Thyroid gland (tissue), 4 donors: ENCODE measurements at regions not wholly inside any gene's neighbourhood (a gene's known extent, or its start where the extent isn't known, plus 50 kb on each side); places are given as distances from the start of the nearest gene placed in this dataset.

Experiments
- DNase-seq, 2 donors: peaks; one replicate each; pipeline ENCODE4 v3.0.0-alpha.2; 2019
- H3K27ac ChIP-seq, 3 donors: fragments of 200-600 bp; sonication (generic); 1 replicate in 2 of 3; 2 replicates in 1 of 3; pipeline ENCODE4 v1.5.1; 2016 to 2019; ENCODE audit warnings: mild to moderate bottlenecking in 1 of 3, moderate library complexity in 1 of 3
- H3K27me3 ChIP-seq: fragments of 200-600 bp; sonication (generic); one replicate; pipeline ENCODE4 v1.5.1; 2019
- H3K36me3 ChIP-seq, 2 donors: fragments of 200-600 bp; sonication (generic); one replicate each; pipeline ENCODE4 v1.5.1; 2016 to 2019
- H3K4me1 ChIP-seq, 2 donors: fragments of 200-600 bp; sonication (generic); one replicate each; pipeline ENCODE4 v1.5.1; 2017 to 2019
- H3K4me3 ChIP-seq, 3 donors: fragments of 200-600 bp; sonication (generic); replicated peaks in 1 of 3; 1 replicate in 2 of 3; 2 replicates in 1 of 3; pipeline ENCODE4 v1.5.1; 2016; ENCODE audit warnings: mild to moderate bottlenecking in 1 of 3
- H3K9me3 ChIP-seq: fragments of 200-600 bp; sonication (generic); one replicate; pipeline ENCODE4 v1.5.1; 2017
- POLR2A ChIP-seq, 2 donors: fragments of 450-650 bp; IDR thresholded peaks; one replicate each; pipeline ENCODE4 v1.6.1; 2017; ENCODE audit warnings: antibody characterized with exemption in 2 of 2, mild to moderate bottlenecking in 2 of 2, moderate library complexity in 1 of 2
- WGBS, 2 donors: methylation state at CpG; one replicate each; pipeline ENCODE4 v1.1.5; 2017; 5-methylcytosine and 5-hydroxymethylcytosine counted together
- intact Hi-C: fragments of 100-400 bp; cut with DNase I; formaldehyde crosslinking; loops from one replicate; pipeline ENCODE4 v1.15.1; 2023
- TF ChIP-seq, protein P1 (sequence below), 6 experiments: fragments of 200-600 bp in 3 of 6; fragments of 450-650 bp in 3 of 6; sonication (generic) in 3 of 6; IDR thresholded peaks; one replicate each; pipeline ENCODE4 v1.5.1; 2016 to 2019; ENCODE audit warnings: antibody characterized with exemption in 6 of 6, mild to moderate bottlenecking in 2 of 6, inconsistent platforms in 1 of 6, moderate library complexity in 1 of 6

DNA sequence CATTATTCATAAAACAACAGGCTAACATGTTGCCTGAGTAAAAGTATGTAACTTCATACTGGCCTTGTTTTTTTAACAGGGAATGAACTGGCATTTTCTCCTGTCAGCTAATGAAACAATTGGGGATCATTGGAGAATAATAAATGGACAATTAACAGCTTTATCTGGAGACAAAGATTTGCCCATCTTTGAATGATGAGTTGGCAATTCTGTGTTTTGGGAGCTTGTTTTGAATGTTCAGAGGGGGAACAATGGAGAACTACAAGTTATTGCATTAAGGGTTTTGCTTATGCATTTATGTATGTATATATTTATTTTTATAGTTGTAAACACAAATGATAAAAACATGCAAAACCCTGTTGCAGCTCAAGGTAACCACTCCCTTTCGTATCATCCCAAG, 150.3 kb downstream of the CBLN4 start:
- Histone ChIP-seq H3K4me3 (no peak overlapping the region), H3K27ac (no peak overlapping the region), H3K9me3 (no peaks in the 10 kb centered on the region), H3K27me3 (no peaks in the 10 kb centered on the region), H3K4me1 (no peaks in the 10 kb centered on the region), H3K36me3 (no peaks in the 10 kb centered on the region)
- DNase-seq, result no peak
- no peak for TF ChIP-seq POLR2A (IDR thresholded peaks at IDR 0.05)
- TF ChIP-seq, protein P1, sequence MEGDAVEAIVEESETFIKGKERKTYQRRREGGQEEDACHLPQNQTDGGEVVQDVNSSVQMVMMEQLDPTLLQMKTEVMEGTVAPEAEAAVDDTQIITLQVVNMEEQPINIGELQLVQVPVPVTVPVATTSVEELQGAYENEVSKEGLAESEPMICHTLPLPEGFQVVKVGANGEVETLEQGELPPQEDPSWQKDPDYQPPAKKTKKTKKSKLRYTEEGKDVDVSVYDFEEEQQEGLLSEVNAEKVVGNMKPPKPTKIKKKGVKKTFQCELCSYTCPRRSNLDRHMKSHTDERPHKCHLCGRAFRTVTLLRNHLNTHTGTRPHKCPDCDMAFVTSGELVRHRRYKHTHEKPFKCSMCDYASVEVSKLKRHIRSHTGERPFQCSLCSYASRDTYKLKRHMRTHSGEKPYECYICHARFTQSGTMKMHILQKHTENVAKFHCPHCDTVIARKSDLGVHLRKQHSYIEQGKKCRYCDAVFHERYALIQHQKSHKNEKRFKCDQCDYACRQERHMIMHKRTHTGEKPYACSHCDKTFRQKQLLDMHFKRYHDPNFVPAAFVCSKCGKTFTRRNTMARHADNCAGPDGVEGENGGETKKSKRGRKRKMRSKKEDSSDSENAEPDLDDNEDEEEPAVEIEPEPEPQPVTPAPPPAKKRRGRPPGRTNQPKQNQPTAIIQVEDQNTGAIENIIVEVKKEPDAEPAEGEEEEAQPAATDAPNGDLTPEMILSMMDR (IDR thresholded peaks at IDR 0.05), result no peak
- 94 to 96% methylated on average over 1 of the region's 1 CpG for WGBS, 2 donors
- intact Hi-C loops, result no loop called here

DNA sequence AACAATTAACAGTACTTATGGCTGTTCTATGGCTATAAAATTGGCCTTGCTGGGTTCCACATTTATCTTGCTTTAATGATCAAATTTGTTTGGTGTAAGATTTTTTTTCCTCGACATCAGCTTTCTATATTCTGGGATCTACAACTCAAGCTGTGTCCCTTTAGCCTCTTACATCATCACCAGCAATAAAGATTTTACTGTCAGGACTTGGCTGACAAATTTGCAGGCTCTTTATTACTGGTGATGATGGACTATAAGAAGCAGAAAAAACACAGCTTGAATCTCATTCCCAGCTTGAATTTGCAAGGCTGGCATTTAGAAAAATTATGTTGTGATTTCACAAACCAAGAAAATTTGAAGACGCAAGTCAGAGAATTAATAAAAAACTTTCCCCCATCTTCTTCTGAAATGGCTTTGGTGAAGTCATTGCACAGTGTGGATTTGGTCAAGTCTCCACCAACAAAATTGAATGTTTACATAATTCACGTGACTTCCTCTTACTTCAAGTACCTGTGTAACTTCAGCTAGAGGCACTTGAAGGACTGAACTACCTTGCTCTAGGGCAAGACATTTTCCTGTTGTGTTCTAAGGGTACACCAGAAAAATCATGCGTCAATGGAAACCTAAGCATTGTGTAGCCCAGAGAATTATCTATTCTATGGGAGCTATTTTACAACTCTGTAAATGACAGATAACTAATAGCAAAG, 175.0 kb downstream of the CBLN4 start:
- WGBS, 2 donors, result 53% methylated on average over 4 of the region's 4 CpGs
- H3K4me3 ChIP-seq, result no peak overlapping the region
- no peaks in the 10 kb centered on the region for H3K27me3 ChIP-seq
- H3K27ac ChIP-seq, result no peak overlapping the region
- no peaks in the 10 kb centered on the region for H3K36me3 ChIP-seq
- intact Hi-C loops, result no loop called here
- DNase-seq, result no peak
- H3K4me1 ChIP-seq, result no peaks in the 10 kb centered on the region
- TF ChIP-seq POLR2A (IDR thresholded peaks at IDR 0.05), result no peak
- TF ChIP-seq, protein P1 (IDR thresholded peaks at IDR 0.05), result no peak
- H3K9me3 ChIP-seq, result no peaks in the 10 kb centered on the region

DNA sequence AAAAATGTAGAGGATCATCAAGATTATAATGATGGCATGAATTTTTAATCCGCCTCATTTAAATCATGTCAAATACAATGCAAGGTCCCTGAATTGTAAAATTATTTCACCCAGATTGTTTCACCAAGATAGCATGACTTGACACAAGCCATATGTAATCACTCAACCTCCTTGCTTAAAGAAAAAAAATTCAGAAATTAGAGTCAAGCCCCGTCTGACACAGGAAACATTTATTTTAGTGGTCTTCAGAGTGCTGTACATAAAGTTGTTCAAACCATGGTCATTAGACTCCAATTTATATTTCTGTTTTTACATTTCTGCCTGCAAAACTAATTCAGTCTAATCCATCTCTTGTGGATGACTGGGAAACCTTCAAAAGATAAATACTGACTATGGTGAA, 200.2 kb downstream of the CBLN4 start:
- no peak overlapping the region for H3K27ac ChIP-seq
- H3K9me3 ChIP-seq, result no peaks in the 10 kb centered on the region
- H3K4me3 ChIP-seq, result no peak overlapping the region
- 79 to 80% methylated on average over 2 of the region's 2 CpGs for whole genome bisulfite sequencing, 2 donors
- intact Hi-C loops, result no loop called here
- TF ChIP-seq POLR2A (IDR thresholded peaks at IDR 0.05), result no peak
- TF ChIP-seq, protein P1 (IDR thresholded peaks at IDR 0.05), result no peak
- no peaks in the 10 kb centered on the region for H3K27me3 ChIP-seq
- DNase-seq, result no peak
- H3K4me1 ChIP-seq, result no peaks in the 10 kb centered on the region
- no peaks in the 10 kb centered on the region for H3K36me3 ChIP-seq

DNA sequence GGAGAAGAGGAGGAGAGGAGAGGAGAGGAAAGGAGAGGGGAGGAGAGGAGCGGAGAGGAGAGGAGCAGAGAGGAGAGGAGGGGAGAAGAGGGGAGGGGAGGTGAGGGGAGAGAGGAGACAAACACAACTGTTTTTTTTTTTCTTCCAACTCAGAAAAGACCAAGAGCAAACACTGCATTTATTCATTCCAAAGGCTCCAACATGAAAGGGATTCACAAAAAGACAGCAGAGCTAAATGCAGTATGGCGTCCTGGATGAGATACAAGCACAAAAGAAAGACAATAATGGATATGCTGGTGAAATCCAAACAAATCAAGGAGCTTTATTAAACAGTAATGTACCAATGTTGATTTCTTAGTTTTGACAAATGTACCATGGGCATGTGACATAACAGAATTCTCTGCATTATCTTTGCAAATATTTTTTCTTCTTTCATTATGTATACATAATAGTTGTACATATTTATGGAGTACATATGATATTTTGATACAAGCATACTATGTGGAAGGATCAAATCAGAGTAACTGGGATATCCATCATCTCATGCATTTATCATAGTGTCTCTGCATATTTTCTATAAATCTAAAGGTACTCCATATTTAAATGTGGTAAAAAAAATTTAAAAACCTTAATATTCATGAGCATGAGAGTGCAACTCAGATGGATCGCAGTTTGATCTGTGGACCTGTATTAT, 204.6 kb downstream of the CBLN4 start:
- TF ChIP-seq, protein P1 (IDR thresholded peaks at IDR 0.05), result no peak
- no peak for TF ChIP-seq POLR2A (IDR thresholded peaks at IDR 0.05)
- Histone ChIP-seq H3K27ac (no peak overlapping the region), H3K4me3 (no peak overlapping the region), H3K27me3 (no peaks in the 10 kb centered on the region), H3K4me1 (no peaks in the 10 kb centered on the region), H3K9me3 (no peaks in the 10 kb centered on the region), H3K36me3 (no peaks in the 10 kb centered on the region)
- 68 to 81% methylated on average over 3 of the region's 3 CpGs for WGBS, 2 donors
- no peak for DNase-seq
- intact Hi-C loops, result no loop called here

DNA sequence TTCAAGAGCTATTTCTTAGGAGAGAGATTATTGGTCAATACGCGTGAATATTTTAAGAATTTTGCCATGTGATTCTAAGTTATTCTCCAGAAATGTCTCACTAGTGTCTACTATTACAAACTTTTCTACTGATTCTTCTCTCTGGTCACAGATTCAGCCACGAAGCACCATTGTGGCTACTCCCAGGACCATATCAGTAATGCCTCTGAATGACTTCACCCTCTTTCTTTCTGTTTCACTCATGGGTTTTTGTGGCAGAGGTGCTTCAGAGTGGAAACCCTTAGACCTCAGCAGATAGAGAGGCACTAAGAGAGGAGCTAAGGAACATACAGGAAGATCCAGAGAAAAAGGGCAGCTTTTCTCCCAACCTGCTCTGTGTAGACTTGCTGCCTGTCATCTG, 211.3 kb downstream of the CBLN4 start:
- Histone ChIP-seq H3K36me3 (no peaks in the 10 kb centered on the region), H3K4me3 (no peak overlapping the region), H3K4me1 (no peaks in the 10 kb centered on the region), H3K9me3 (no peaks in the 10 kb centered on the region), H3K27ac (no peak overlapping the region), H3K27me3 (no peaks in the 10 kb centered on the region)
- intact Hi-C loops, result no loop called here
- WGBS, 2 donors, result 87 to 90% methylated on average over 3 of the region's 3 CpGs
- DNase-seq, result no peak
- TF ChIP-seq, protein P1 (IDR thresholded peaks at IDR 0.05), result no peak
- TF ChIP-seq POLR2A (IDR thresholded peaks at IDR 0.05), result no peak
